Brain microvascular endothelial cell (primary cell): ENCODE measurements at regions not wholly inside any gene's neighbourhood (a gene's known extent, or its start where the extent isn't known, plus 50 kb on each side); places are given as distances from the start of the nearest gene placed in this dataset.

Experiments
- DNase-seq: peaks from one replicate; pipeline ENCODE4 v3.0.0-alpha.2; 2020
- H3K27ac ChIP-seq: fragments of 250-450 bp; sonication (Bioruptor Pico); 2 replicates; pipeline ENCODE4 v1.5.1; 2020; ENCODE audit warnings: mild to moderate bottlenecking, moderate library complexity
- H3K27me3 ChIP-seq: fragments of 250-450 bp; sonication (Bioruptor Pico); replicated peaks from 2 replicates; pipeline ENCODE4 v1.5.1; 2020; ENCODE audit warnings: mild to moderate bottlenecking
- H3K36me3 ChIP-seq: fragments of 250-450 bp; sonication (Bioruptor Pico); replicated peaks from 2 replicates; pipeline ENCODE4 v1.5.1; 2020; ENCODE audit warnings: mild to moderate bottlenecking
- H3K4me3 ChIP-seq: 2 replicates; pipeline ENCODE4 v1.5.1; 2011; ENCODE audit warnings: low read depth, mild to moderate bottlenecking, control low read depth, low read length, moderate library complexity
- CTCF ChIP-seq: IDR thresholded peaks from 2 replicates; pipeline ENCODE4 v1.5.1; 2011; ENCODE audit warnings: low read depth, mild to moderate bottlenecking, moderate library complexity, low read length, control low read depth, inconsistent platforms; ENCODE audit errors: missing control alignments
- in situ Hi-C: cut with HindIII; loops from 2 replicates; pipeline ENCODE4 v1.10.0; 2017; ENCODE audit warnings: low sequenced_read_pairs, low pct_ligation_motif_present

DNA sequence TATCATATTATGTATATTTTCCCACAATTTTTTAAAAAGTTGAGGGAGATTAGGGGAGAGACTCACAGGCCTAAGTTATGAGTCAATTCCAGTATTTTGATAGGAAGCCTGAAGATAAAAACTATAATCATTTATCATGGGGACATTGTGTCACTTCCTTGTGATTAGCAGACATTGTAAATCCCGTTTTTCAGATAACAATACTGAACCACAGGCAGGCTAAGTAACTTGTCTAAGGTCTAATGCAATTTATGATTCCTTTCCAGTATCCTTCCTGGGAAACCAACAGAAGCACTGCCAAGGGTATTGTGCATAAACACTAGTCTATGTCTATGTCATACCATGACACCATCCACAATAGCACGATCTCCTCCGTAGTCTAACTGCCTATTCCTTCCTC lies 235.2 kb upstream of the PIK3C3 start:
- Histone ChIP-seq H3K36me3 (no peaks in the 10 kb centered on the region), H3K27me3 (no peaks in the 10 kb centered on the region), H3K4me3 (no peak overlapping the region), H3K27ac (no peak overlapping the region)
- DNase-seq = peak; percentile 18
- in situ Hi-C loops = no loop called here
- no peak for TF ChIP-seq CTCF

- no peak for TF ChIP-seq CTCF
- in situ Hi-C loops = no loop called here
- DNase-seq = no peak
- Histone ChIP-seq H3K27ac (no peak overlapping the region), H3K27me3 (no peaks in the 10 kb centered on the region), H3K4me3 (no peak overlapping the region), H3K36me3 (no peaks in the 10 kb centered on the region)
Observed at GRCh38 chr18:41714872-41715271, 240.2 kb upstream of the PIK3C3 start.

DNA sequence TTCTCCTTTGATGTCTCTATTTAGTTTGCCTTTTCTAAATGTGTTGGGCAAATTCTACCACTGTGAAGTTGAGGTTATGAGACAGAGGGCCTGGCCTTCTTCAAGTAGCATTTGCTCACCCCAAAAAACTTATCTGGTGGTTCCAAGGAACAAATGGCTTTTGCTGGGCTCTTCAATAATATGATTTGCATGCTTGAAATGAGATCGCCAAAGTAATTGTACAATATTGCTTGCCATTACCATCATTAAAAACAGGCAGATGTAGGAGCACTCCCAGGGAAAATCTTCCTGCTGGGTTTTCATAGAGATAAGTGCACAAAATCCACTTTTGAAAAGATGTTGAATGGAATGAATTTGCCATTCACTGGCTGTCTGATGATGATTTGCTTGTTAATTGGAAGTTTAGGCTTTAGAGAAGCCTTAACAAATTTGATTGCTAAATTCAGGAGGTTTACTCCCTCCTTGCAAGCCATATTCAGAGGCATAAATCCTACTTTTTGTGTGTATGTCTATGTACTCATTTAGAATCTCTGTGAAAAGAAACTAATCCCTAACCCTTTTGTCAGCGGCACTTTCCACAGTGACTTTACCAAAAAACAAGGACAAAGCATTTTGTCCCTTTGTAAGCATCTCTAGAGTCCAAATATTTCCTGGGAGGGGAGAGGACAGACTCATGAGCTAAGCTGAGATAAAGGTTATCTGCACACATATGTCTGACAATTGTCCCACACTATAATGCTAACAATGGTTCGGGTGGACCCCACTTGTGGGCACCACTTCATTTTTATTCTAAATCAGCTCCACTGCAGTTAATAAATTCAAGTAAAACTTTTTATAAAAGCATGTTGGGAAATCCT lies 240.8 kb upstream of the PIK3C3 start:
- Histone ChIP-seq H3K36me3 (no peaks in the 10 kb centered on the region), H3K4me3 (no peak overlapping the region), H3K27ac (no peak overlapping the region), H3K27me3 (no peaks in the 10 kb centered on the region)
- DNase-seq = no peak
- in situ Hi-C loops = no loop called here
- no peak for TF ChIP-seq CTCF

GRCh38 chr18:41706301-41706700 lies 248.7 kb upstream of the PIK3C3 start:
- no peak overlapping the region for H3K27ac ChIP-seq
- no peak for TF ChIP-seq CTCF
- no peak overlapping the region for H3K4me3 ChIP-seq
- no peak for DNase-seq
- in situ Hi-C loops = no loop called here
- H3K36me3 ChIP-seq = no peaks in the 10 kb centered on the region
- no peaks in the 10 kb centered on the region for H3K27me3 ChIP-seq

- H3K36me3 ChIP-seq = no peaks in the 10 kb centered on the region
- no peak for TF ChIP-seq CTCF
- DNase-seq = peak; percentile 34
- no peak overlapping the region for H3K27ac ChIP-seq
- no peak overlapping the region for H3K4me3 ChIP-seq
- no peaks in the 10 kb centered on the region for H3K27me3 ChIP-seq
- in situ Hi-C loops = no loop called here
Observed at GRCh38 chr18:41703744-41704530, 251.1 kb upstream of the PIK3C3 start.
